ENCODE measurements at regions not wholly inside any gene's neighbourhood (a gene's known extent, or its start where the extent isn't known, plus 50 kb on each side); places are given as distances from the start of the nearest gene placed in this dataset.

GRCh38 chr18:78875778-78876650 lies 103.6 kb upstream of the SALL3 start:
- TF ChIP-seq POLR2A (IDR thresholded peaks at IDR 0.05), result no peak
- TF ChIP-seq POLR2AphosphoS5 (IDR thresholded peaks at IDR 0.05), result no peak
